Gastrocnemius medialis (tissue), 4 donors: ENCODE measurements at regions not wholly inside any gene's neighbourhood (a gene's known extent, or its start where the extent isn't known, plus 50 kb on each side); places are given as distances from the start of the nearest gene placed in this dataset.

Source experiments
- POLR2A ChIP-seq, 2 donors: fragments of 450-650 bp; IDR thresholded peaks; one replicate each; pipeline ENCODE4 v1.6.1; 2017; ENCODE audit warnings: antibody characterized with exemption in 2 of 2, mild to moderate bottlenecking in 2 of 2, moderate library complexity in 2 of 2
- TF ChIP-seq, protein P1 (sequence below), 5 experiments: fragments of 450-650 bp in 3 of 5; fragments of 200-600 bp in 2 of 5; sonication (generic) in 2 of 5; IDR thresholded peaks in 4 of 5; conservative IDR thresholded peaks in 1 of 5; 1 replicate in 4 of 5; 2 replicates in 1 of 5; pipeline ENCODE4 v1.5.1; 2016 to 2019; ENCODE audit warnings: antibody characterized with exemption in 5 of 5, mild to moderate bottlenecking in 3 of 5, moderate library complexity in 3 of 5

DNA sequence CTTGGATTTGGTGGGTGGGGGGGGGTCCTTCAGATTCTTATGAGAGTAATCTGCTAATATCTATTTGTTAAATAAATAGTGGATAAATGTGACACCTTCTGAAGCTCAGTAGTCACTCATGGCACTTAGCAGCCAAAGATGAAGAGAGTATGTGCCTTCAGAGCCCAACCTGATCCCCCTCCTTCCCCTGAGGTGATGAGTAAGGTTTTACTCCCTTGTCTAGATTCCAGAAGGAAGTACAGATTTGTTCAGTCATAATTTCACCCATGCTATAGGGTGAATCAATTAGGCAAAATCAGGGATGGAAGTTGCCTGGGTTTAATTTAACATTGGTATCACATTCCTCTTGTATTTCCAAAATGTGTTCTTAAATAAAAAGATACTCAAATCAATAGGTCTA is 340.3 kb upstream of the ATP2B1 start:
- TF ChIP-seq POLR2A (IDR thresholded peaks at IDR 0.05) = no peak
- TF ChIP-seq, protein P1, sequence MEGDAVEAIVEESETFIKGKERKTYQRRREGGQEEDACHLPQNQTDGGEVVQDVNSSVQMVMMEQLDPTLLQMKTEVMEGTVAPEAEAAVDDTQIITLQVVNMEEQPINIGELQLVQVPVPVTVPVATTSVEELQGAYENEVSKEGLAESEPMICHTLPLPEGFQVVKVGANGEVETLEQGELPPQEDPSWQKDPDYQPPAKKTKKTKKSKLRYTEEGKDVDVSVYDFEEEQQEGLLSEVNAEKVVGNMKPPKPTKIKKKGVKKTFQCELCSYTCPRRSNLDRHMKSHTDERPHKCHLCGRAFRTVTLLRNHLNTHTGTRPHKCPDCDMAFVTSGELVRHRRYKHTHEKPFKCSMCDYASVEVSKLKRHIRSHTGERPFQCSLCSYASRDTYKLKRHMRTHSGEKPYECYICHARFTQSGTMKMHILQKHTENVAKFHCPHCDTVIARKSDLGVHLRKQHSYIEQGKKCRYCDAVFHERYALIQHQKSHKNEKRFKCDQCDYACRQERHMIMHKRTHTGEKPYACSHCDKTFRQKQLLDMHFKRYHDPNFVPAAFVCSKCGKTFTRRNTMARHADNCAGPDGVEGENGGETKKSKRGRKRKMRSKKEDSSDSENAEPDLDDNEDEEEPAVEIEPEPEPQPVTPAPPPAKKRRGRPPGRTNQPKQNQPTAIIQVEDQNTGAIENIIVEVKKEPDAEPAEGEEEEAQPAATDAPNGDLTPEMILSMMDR (IDR thresholded peaks at IDR 0.05 in 4 of 5, conservative IDR thresholded peaks at IDR 0.05 in 1 of 5) = no peak
